GM12865 (cell line): ENCODE measurements at regions not wholly inside any gene's neighbourhood (a gene's known extent, or its start where the extent isn't known, plus 50 kb on each side); places are given as distances from the start of the nearest gene placed in this dataset.

Experiments used
- DNase-seq: peaks from one replicate; pipeline ENCODE4 v3.0.0; 2010; ENCODE audit warnings: low read depth
- H3K4me3 ChIP-seq: 2 replicates; pipeline ENCODE4 v1.5.1; 2011; ENCODE audit warnings: mild to moderate bottlenecking, low read depth, low read length, control low read depth
- TF ChIP-seq, protein P1 (sequence below): IDR thresholded peaks from 2 replicates; pipeline ENCODE4 v1.5.1; 2011; ENCODE audit warnings: low read length, control low read depth, low read depth, inconsistent platforms; ENCODE audit not compliant: insufficient read depth; ENCODE audit errors: missing control alignments

DNA sequence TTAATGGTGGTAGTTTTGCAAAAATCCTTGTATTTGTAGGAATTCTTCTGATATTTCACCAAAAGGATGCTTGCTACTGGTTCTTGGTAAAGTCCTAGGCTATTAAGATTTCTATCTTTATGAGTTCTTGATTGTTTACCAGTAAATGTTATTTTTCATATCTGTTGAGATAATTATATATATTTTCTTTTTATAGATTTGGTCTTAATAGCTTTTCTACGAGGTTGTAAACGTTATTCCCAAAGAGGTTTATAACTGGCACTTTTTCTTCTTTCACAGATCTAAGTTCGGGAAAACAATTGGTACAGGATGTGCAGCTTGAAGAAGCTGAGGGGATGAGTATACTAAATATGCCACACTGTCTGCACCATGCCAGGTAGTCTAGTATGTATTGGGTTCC lies 55.1 kb upstream of the HBS1L start:
- TF ChIP-seq, protein P1, sequence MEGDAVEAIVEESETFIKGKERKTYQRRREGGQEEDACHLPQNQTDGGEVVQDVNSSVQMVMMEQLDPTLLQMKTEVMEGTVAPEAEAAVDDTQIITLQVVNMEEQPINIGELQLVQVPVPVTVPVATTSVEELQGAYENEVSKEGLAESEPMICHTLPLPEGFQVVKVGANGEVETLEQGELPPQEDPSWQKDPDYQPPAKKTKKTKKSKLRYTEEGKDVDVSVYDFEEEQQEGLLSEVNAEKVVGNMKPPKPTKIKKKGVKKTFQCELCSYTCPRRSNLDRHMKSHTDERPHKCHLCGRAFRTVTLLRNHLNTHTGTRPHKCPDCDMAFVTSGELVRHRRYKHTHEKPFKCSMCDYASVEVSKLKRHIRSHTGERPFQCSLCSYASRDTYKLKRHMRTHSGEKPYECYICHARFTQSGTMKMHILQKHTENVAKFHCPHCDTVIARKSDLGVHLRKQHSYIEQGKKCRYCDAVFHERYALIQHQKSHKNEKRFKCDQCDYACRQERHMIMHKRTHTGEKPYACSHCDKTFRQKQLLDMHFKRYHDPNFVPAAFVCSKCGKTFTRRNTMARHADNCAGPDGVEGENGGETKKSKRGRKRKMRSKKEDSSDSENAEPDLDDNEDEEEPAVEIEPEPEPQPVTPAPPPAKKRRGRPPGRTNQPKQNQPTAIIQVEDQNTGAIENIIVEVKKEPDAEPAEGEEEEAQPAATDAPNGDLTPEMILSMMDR: no peak
- no peak for DNase-seq

DNA sequence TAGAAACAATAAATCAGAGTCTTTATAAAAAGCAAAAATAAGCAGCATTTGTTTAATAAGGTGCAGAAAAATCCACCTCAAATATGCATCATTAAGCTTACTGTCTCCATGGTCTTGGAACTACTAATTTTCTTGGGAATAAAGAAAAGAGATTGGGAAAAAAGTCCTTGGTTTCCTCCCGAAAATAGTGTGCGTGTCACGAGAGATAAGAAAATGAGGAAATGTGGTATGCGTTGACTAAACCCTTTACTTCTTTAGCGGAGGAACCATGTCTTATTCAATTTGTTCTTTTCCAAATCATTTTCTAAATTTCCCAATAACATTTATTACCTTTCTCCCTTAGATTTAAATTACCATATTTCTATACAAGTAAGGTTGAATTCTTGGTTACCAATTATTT lies 54.1 kb upstream of the HBS1L start:
- no peak for DNase-seq
- TF ChIP-seq, protein P1: no peak
- no peak overlapping the region for H3K4me3 ChIP-seq

More for the DNA sequence above, 55.1 kb upstream of the HBS1L start:
- no peak overlapping the region for H3K4me3 ChIP-seq

DNA sequence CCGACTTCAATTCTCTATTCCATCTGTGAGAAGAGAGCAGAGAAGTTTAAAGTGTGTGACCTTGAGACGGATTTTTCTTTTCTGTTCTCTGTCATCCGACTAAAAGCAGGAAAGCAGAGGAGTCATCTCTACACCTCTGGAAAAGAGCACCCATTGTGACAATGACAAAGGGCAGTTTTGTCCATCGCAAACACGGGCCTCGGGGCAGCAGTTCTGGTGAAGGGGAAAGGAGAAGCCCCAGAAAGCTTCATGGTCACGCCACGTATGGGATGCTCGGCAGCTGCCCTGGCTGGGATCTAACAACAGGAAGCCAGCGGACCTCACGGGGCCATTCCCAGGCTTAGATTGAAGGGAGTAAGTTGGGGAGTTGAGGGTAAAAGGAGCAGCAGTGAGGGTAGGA lies 52.0 kb upstream of the HBS1L start:
- DNase-seq: no peak
- TF ChIP-seq, protein P1: no peak
- no peak overlapping the region for H3K4me3 ChIP-seq

DNA sequence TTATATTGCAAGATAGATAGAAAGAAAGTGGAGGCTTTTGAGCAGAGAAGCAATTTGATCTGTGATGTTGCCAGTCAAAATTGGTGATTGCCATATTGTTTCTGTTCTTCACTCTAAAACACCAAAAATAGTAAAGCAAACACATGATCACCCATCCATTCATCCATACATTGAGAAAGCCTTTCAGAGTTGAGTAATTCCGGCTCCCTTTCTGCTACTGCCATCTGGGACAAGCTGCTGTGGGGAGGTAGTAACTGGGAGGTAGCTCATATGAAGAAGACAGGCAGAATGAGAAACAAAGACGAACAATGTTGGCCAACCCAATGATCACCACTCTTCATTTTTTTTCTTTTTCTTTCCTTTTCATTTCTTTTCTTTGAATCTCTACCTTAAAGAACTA lies 51.1 kb upstream of the HBS1L start:
- TF ChIP-seq, protein P1: no peak
- DNase-seq: peak; percentile 55
- no peak overlapping the region for H3K4me3 ChIP-seq

DNA sequence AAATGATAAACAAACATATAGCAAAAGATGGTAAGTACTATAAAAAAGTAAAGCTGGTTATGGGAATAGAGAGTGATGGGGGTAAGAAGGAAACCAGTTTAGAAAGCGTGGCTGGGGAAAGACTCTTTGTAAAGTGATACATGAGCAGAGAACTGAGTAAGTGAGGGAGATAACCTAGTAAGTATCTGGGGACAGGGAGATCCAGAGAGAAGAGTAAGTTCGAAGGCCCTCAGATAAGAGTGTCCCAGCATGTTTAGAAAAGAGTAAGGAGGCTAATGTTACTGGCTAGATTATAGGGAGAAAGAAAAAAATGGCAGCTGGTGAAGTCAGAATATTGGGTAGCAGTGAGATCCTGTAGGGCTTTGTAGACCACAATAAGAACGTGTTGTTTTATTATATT lies 50.7 kb upstream of the HBS1L start:
- no peak for DNase-seq
- no peak overlapping the region for H3K4me3 ChIP-seq
- TF ChIP-seq, protein P1: no peak
